ENCODE measurements at regions not wholly inside any gene's neighbourhood (a gene's known extent, or its start where the extent isn't known, plus 50 kb on each side); places are given as distances from the start of the nearest gene placed in this dataset.

- TF ChIP-seq POLR2A (IDR thresholded peaks at IDR 0.05; ENCODE audit: low read depth, low read length): no peak
- TF ChIP-seq POLR2AphosphoS5 (IDR thresholded peaks at IDR 0.05; ENCODE audit: low read depth, low read length): no peak
- TF ChIP-seq TAF1 (IDR thresholded peaks at IDR 0.05; ENCODE audit: borderline replicate concordance, low read depth, low read length): no peak
Observed at GRCh38 chr5:103367702-103368101, 109.1 kb downstream of the MACIR start.

Data from GM12892 (cell line).